ENCODE measurements at regions not wholly inside any gene's neighbourhood (a gene's known extent, or its start where the extent isn't known, plus 50 kb on each side); places are given as distances from the start of the nearest gene placed in this dataset.

DNA sequence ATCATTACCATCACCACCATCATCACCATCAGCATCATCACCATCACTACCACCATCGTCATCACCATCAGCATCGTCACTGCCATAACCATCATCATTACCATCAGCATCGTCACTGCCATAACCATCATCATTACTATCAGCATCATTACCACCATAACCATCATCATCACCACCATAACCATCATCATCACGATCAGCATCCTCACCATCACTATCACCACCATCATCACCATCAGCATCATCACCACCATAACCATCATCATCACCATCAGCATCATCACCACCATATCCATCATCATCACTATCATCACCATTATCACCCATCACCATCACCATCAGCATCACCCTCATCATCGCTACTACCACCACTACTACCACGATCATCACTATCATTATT lies 493.9 kb upstream of the TBX3 start:
- Histone ChIP-seq H3K9me3 (ENCODE audit: low read depth) (no peaks in the 10 kb centered on the region), H3K27me3 (no peaks in the 10 kb centered on the region), H3K9me2 (replicated peaks; ENCODE audit: insufficient read depth) (no peaks in the 10 kb centered on the region), H3K36me3 (replicated peaks; ENCODE audit: insufficient read depth, low read depth) (no peaks in the 10 kb centered on the region), H3K4me2 (no peak overlapping the region), H3K4me1 (ENCODE audit: insufficient read depth) (peaks cover 17% of the 10 kb centered on the region), H4K20me1 (ENCODE audit: insufficient read depth, poor library complexity, severe bottlenecking) (no peaks in the 10 kb centered on the region), H3K4me3 (no peak overlapping the region), H3K79me2 (no peaks in the 10 kb centered on the region), H3K27ac (no peak overlapping the region), H2AFZ (no peak overlapping the region)
- DNase-seq (ENCODE audit: low spot score), result no peak
- WGBS (ENCODE audit: low lambda C conversion rate, missing lambda C conversion rate), result 97% methylated on average over 6 of the region's 6 CpGs
- no peak for TF ChIP-seq EZH2phosphoT487 (IDR thresholded peaks at IDR 0.05; ENCODE audit: low read depth, severe bottlenecking, unreplicated experiment)
- TF ChIP-seq EZH2 (IDR thresholded peaks at IDR 0.05; ENCODE audit: borderline replicate concordance), result no peak
- TF ChIP-seq, protein P1, sequence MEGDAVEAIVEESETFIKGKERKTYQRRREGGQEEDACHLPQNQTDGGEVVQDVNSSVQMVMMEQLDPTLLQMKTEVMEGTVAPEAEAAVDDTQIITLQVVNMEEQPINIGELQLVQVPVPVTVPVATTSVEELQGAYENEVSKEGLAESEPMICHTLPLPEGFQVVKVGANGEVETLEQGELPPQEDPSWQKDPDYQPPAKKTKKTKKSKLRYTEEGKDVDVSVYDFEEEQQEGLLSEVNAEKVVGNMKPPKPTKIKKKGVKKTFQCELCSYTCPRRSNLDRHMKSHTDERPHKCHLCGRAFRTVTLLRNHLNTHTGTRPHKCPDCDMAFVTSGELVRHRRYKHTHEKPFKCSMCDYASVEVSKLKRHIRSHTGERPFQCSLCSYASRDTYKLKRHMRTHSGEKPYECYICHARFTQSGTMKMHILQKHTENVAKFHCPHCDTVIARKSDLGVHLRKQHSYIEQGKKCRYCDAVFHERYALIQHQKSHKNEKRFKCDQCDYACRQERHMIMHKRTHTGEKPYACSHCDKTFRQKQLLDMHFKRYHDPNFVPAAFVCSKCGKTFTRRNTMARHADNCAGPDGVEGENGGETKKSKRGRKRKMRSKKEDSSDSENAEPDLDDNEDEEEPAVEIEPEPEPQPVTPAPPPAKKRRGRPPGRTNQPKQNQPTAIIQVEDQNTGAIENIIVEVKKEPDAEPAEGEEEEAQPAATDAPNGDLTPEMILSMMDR (IDR thresholded peaks at IDR 0.05; ENCODE audit: poor library complexity), result no peak

DNA sequence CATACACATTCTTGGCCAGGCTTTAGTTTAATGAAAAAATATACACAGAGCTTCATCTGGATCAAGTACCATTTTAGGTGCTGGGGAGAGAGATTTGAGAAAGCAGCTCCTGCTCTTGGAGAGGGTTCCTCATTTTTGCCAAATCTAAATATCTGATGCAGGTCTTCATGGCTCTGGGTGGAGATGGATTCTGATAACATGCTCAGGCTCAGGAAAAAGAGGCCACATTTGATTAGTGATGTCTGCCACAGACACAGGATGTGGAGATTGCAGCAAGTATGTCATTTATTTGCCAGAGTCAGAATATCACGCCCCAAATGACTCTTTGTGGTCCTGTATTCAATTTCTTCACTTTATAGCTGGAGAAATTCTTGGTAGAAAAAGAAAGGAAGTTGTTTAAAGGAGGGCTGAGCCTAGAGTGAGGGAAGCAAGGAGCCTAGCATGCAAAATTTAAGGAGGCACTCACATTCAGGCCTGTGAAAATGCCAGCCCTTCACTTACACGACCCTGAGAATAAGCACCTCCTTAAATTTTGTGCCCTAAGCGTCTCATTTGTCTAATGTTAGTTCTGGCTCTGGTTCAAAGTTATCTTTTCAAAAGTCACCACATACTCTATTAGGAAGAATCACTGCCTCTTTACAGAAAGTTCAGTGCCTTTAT lies 492.9 kb upstream of the TBX3 start:
- WGBS (ENCODE audit: low lambda C conversion rate, missing lambda C conversion rate), result 52% methylated on average over 3 of the region's 3 CpGs
- Histone ChIP-seq H3K9me3 (ENCODE audit: low read depth) (no peaks in the 10 kb centered on the region), H3K4me1 (ENCODE audit: insufficient read depth) (peaks cover 17% of the 10 kb centered on the region), H2AFZ (no peak overlapping the region), H4K20me1 (ENCODE audit: insufficient read depth, poor library complexity, severe bottlenecking) (no peaks in the 10 kb centered on the region), H3K4me3 (no peak overlapping the region), H3K79me2 (no peaks in the 10 kb centered on the region), H3K36me3 (replicated peaks; ENCODE audit: insufficient read depth, low read depth) (no peaks in the 10 kb centered on the region), H3K4me2 (no peak overlapping the region), H3K9me2 (replicated peaks; ENCODE audit: insufficient read depth) (no peaks in the 10 kb centered on the region), H3K27ac (no peak overlapping the region), H3K27me3 (no peaks in the 10 kb centered on the region)
- DNase-seq (ENCODE audit: low spot score), result no peak
- TF ChIP-seq EZH2 (IDR thresholded peaks at IDR 0.05; ENCODE audit: borderline replicate concordance) (no peak), EZH2phosphoT487 (IDR thresholded peaks at IDR 0.05; ENCODE audit: low read depth, severe bottlenecking, unreplicated experiment) (no peak)
- TF ChIP-seq, protein P1 (IDR thresholded peaks at IDR 0.05; ENCODE audit: poor library complexity), result no peak

DNA sequence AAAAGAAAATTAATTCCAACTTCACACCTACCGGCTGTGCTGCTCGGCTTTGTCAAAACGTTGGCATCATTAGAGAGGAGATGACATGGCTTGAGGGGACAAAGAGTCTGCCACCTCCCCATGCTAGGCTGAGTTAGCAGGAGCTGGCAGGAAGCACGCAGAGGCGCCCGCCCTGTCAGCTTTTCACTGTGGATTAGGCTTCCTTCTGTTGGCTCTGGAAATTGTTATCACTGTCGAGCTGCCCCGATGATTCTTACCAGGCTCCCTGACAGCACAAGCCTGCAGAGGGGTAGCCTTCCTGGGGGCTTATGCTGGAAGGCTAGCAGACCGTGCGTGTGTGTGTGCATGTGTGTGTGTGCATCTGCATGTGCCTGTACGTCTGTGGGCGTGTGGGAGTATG lies 490.9 kb upstream of the TBX3 start:
- Histone ChIP-seq H3K27me3 (no peaks in the 10 kb centered on the region), H3K4me2 (peak overlapping the region; percentile 18), H4K20me1 (ENCODE audit: insufficient read depth, poor library complexity, severe bottlenecking) (no peaks in the 10 kb centered on the region), H3K79me2 (no peaks in the 10 kb centered on the region), H3K36me3 (replicated peaks; ENCODE audit: insufficient read depth, low read depth) (no peaks in the 10 kb centered on the region), H3K4me3 (no peak overlapping the region), H3K4me1 (ENCODE audit: insufficient read depth) (peaks cover 19% of the 10 kb centered on the region), H2AFZ (no peak overlapping the region), H3K27ac (peak overlapping the region; percentile 4), H3K9me2 (replicated peaks; ENCODE audit: insufficient read depth) (no peaks in the 10 kb centered on the region), H3K9me3 (ENCODE audit: low read depth) (no peaks in the 10 kb centered on the region)
- 43% methylated on average over 12 of the region's 12 CpGs for WGBS (ENCODE audit: low lambda C conversion rate, missing lambda C conversion rate)
- peak; percentile 37 for DNase-seq (ENCODE audit: low spot score)
- TF ChIP-seq EZH2 (IDR thresholded peaks at IDR 0.05; ENCODE audit: borderline replicate concordance) (no peak), EZH2phosphoT487 (IDR thresholded peaks at IDR 0.05; ENCODE audit: low read depth, severe bottlenecking, unreplicated experiment) (no peak)
- TF ChIP-seq, protein P1 (IDR thresholded peaks at IDR 0.05; ENCODE audit: poor library complexity), result no peak

All from hepatocyte (in vitro differentiated cells).